Smooth muscle cell (in vitro differentiated cells): ENCODE measurements at regions not wholly inside any gene's neighbourhood (a gene's known extent, or its start where the extent isn't known, plus 50 kb on each side); places are given as distances from the start of the nearest gene placed in this dataset.

ENCODE experiments used
- DNase-seq: peaks from one replicate; lab custom pipeline; 2025; ENCODE audit not compliant: unreplicated experiment; lab: John Stamatoyannopoulos, UW
- H2AFZ ChIP-seq: fragments of 200-600 bp; sonication (generic); 2 replicates; pipeline ENCODE4 v1.6.0; 2016; ENCODE audit warnings: antibody characterized with exemption, low read depth, mild to moderate bottlenecking
- H3F3A ChIP-seq: fragments of 200-600 bp; sonication (generic); 2 replicates; pipeline ENCODE4 v1.6.0; 2017; ENCODE audit warnings: antibody characterized with exemption, low read depth
- H3K27ac ChIP-seq: fragments of 200-600 bp; sonication (generic); 2 replicates; pipeline ENCODE4 v1.5.1; 2016; ENCODE audit warnings: low read depth, mild to moderate bottlenecking
- H3K27me3 ChIP-seq: fragments of 200-600 bp; sonication (generic); 2 replicates; pipeline ENCODE4 v1.6.1; 2016; ENCODE audit warnings: low read depth, mild to moderate bottlenecking
- H3K36me3 ChIP-seq: fragments of 200-600 bp; sonication (generic); 2 replicates; pipeline ENCODE4 v1.5.1; 2016; ENCODE audit warnings: low read depth
- H3K4me1 ChIP-seq: fragments of 200-600 bp; sonication (generic); 2 replicates; pipeline ENCODE4 v1.5.1; 2016; ENCODE audit warnings: low read depth
- H3K4me2 ChIP-seq: fragments of 200-600 bp; sonication (generic); 2 replicates; pipeline ENCODE4 v1.6.0; 2016; ENCODE audit warnings: mild to moderate bottlenecking
- H3K4me3 ChIP-seq: fragments of 200-600 bp; sonication (generic); 2 replicates; pipeline ENCODE4 v1.5.1; 2016; ENCODE audit warnings: mild to moderate bottlenecking
- H3K79me2 ChIP-seq: fragments of 200-600 bp; sonication (generic); 2 replicates; pipeline ENCODE4 v1.6.0; 2016; ENCODE audit warnings: low read depth, mild to moderate bottlenecking
- H3K9ac ChIP-seq: fragments of 200-600 bp; sonication (generic); 2 replicates; pipeline ENCODE4 v1.6.0; 2016; ENCODE audit warnings: low read depth
- H3K9me3 ChIP-seq: fragments of 200-600 bp; sonication (generic); replicated peaks from 2 replicates; pipeline ENCODE4 v1.5.1; 2016; ENCODE audit warnings: low read depth
- H4K20me1 ChIP-seq: fragments of 200-600 bp; sonication (generic); 2 replicates; pipeline ENCODE4 v1.6.0; 2016; ENCODE audit warnings: low read depth
- WGBS: methylation state at CpG from one replicate; pipeline ENCODE4 v1.1.7; 2016; ENCODE audit warnings: low lambda C conversion rate; 5-methylcytosine and 5-hydroxymethylcytosine counted together
- TF ChIP-seq, protein P1 (sequence below): fragments of 200-600 bp; sonication (generic); IDR thresholded peaks from 2 replicates; pipeline ENCODE4 v1.5.1; 2017; ENCODE audit warnings: borderline replicate concordance, mild to moderate bottlenecking, antibody characterized with exemption; ENCODE audit not compliant: insufficient read depth, poor library complexity, severe bottlenecking

DNA sequence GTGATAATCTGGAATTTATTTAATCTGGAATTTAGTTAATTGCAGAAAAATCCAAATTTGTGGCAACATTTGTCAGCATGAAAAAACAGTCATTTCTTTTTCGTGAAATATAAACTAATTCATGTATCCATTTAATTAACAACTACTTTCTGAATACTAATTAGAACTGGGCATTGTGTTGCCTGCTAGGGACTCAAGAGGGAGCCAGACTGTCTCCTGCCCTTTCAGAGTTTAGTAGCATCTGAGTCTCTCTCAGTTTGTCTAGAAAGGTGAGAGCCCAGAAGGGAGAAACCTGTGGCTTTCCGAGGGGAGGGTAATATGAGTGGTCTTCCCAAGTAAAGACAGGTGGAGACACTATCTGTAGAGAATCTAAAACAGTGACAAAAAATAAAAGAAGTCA, 210.9 kb upstream of the HDDC2 start:
- H3K4me2 ChIP-seq: no peak overlapping the region
- no peaks in the 10 kb centered on the region for H3K36me3 ChIP-seq
- peak overlapping the region; percentile 33 for H2AFZ ChIP-seq
- no peak overlapping the region for H3K27ac ChIP-seq
- 63% methylated on average over 2 of the region's 2 CpGs for WGBS
- H4K20me1 ChIP-seq: no peaks in the 10 kb centered on the region
- H3F3A ChIP-seq: no peaks in the 10 kb centered on the region
- no peaks in the 10 kb centered on the region for H3K27me3 ChIP-seq
- H3K4me3 ChIP-seq: no peak overlapping the region
- no peaks in the 10 kb centered on the region for H3K4me1 ChIP-seq
- TF ChIP-seq, protein P1, sequence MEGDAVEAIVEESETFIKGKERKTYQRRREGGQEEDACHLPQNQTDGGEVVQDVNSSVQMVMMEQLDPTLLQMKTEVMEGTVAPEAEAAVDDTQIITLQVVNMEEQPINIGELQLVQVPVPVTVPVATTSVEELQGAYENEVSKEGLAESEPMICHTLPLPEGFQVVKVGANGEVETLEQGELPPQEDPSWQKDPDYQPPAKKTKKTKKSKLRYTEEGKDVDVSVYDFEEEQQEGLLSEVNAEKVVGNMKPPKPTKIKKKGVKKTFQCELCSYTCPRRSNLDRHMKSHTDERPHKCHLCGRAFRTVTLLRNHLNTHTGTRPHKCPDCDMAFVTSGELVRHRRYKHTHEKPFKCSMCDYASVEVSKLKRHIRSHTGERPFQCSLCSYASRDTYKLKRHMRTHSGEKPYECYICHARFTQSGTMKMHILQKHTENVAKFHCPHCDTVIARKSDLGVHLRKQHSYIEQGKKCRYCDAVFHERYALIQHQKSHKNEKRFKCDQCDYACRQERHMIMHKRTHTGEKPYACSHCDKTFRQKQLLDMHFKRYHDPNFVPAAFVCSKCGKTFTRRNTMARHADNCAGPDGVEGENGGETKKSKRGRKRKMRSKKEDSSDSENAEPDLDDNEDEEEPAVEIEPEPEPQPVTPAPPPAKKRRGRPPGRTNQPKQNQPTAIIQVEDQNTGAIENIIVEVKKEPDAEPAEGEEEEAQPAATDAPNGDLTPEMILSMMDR: peak; percentile 11
- H3K9ac ChIP-seq: no peak overlapping the region
- DNase-seq: no peak
- H3K9me3 ChIP-seq: no peaks in the 10 kb centered on the region
- no peaks in the 10 kb centered on the region for H3K79me2 ChIP-seq

DNA sequence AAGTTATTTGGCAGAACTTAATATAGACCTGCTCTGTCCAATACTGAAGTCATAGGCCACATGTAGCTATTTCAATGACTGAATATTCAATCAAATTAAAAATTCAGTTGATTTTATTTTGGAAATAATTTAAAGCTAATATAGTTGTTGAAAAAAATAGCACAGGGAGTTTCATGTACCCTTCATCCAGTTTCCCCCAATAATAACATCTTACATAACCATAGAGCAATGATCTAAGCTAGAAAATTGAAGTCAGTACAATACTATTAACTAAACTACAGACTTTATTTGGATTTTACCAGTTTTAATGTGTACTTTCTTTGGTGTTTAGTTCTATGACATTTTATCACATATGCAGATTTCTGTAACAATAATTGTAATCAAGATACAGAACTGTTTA, 212.2 kb upstream of the HDDC2 start:
- no peak overlapping the region for H3K4me2 ChIP-seq
- no peaks in the 10 kb centered on the region for H3K79me2 ChIP-seq
- TF ChIP-seq, protein P1: no peak
- no peaks in the 10 kb centered on the region for H4K20me1 ChIP-seq
- no peaks in the 10 kb centered on the region for H3K9me3 ChIP-seq
- no peak overlapping the region for H3K27ac ChIP-seq
- no peaks in the 10 kb centered on the region for H3K27me3 ChIP-seq
- no peak overlapping the region for H2AFZ ChIP-seq
- no peaks in the 10 kb centered on the region for H3K36me3 ChIP-seq
- H3F3A ChIP-seq: no peaks in the 10 kb centered on the region
- no peak overlapping the region for H3K9ac ChIP-seq
- H3K4me1 ChIP-seq: no peaks in the 10 kb centered on the region
- no peak for DNase-seq
- no peak overlapping the region for H3K4me3 ChIP-seq

DNA sequence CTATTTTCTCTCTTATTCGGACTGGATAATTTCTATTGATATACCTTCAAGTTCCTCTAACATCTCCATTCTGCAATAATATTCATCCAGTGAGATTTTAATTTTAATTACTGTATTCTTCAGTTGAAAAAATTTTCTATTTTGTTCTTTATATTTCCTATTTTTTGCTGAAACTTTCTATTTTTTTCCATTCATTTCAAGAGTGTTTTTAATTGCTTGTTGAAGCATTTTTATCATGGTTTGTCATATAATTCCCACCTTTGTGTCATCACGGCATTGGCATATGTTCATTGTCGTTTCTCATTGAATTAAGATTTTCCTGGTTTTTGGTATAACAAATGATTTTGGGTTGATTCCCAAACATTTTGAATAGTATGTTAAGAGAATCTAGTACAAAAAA, 214.9 kb upstream of the HDDC2 start:
- Histone ChIP-seq H3K4me1 (no peaks in the 10 kb centered on the region), H3K79me2 (no peaks in the 10 kb centered on the region), H3K27ac (no peak overlapping the region), H3K27me3 (no peaks in the 10 kb centered on the region), H3K4me3 (no peak overlapping the region), H2AFZ (no peak overlapping the region), H4K20me1 (no peaks in the 10 kb centered on the region), H3K9me3 (no peaks in the 10 kb centered on the region), H3K4me2 (no peak overlapping the region), H3K36me3 (no peaks in the 10 kb centered on the region), H3F3A (no peaks in the 10 kb centered on the region), H3K9ac (no peak overlapping the region)
- 94% methylated on average over 3 of the region's 3 CpGs for WGBS
- TF ChIP-seq, protein P1: no peak
- DNase-seq: no peak

DNA sequence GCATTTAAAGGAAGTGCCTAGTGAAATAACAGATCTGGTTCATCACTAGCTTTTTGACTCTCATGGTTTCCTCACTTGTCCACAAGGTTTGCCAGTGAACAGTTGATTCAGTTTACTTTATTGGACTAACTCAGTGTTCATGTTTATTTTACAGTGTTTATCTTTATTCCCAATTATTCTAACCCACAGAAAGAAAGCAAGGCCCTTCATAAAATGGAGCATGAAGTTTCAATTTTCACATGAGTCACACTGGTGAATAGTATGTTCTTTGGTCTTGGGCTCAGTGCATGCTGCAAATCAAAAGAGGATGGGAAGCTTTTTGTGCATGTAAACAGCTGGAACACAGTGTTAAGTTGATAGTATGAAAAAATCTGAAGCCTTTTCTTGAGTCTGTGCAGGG, 217.6 kb upstream of the HDDC2 start:
- no peak overlapping the region for H3K27ac ChIP-seq
- DNase-seq: no peak
- no peak overlapping the region for H3K4me2 ChIP-seq
- H3K9me3 ChIP-seq: no peaks in the 10 kb centered on the region
- H3F3A ChIP-seq: no peaks in the 10 kb centered on the region
- H3K9ac ChIP-seq: no peak overlapping the region
- TF ChIP-seq, protein P1: no peak
- no peaks in the 10 kb centered on the region for H3K79me2 ChIP-seq
- peaks cover 1% of the 10 kb centered on the region for H3K4me1 ChIP-seq
- peak overlapping the region; percentile 43 for H2AFZ ChIP-seq
- H3K36me3 ChIP-seq: no peaks in the 10 kb centered on the region
- H3K27me3 ChIP-seq: no peaks in the 10 kb centered on the region
- no peaks in the 10 kb centered on the region for H4K20me1 ChIP-seq
- H3K4me3 ChIP-seq: no peak overlapping the region
